DMS53 treated with DMSO at 0.1 percent for 48 hours (cell line): ENCODE measurements at regions not wholly inside any gene's neighbourhood (a gene's known extent, or its start where the extent isn't known, plus 50 kb on each side); places are given as distances from the start of the nearest gene placed in this dataset.

Source experiments
- DNase-seq: peaks from one replicate; lab custom pipeline; 2025; ENCODE audit not compliant: unreplicated experiment; lab: John Stamatoyannopoulos, UW

DNA sequence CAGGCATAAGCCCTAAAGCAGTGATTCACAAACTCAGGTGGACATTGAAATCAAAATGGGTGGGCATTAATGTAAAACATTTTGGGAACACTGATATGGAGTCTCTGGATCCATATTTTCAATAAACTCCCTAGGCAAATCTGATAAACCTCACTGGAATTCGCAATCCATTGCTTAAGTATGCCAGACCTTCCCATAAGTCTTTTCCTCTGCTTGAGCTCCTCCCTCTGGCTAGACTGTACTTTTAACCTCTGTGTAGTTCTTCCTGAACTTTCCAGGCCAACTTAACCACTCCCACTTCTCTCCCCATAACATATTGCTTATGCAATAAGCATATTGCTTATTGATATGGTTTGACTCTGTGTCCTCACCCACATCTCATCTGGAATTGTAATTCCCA is 629.7 kb upstream of the IMPG1 start:
- no peak for DNase-seq

DNA sequence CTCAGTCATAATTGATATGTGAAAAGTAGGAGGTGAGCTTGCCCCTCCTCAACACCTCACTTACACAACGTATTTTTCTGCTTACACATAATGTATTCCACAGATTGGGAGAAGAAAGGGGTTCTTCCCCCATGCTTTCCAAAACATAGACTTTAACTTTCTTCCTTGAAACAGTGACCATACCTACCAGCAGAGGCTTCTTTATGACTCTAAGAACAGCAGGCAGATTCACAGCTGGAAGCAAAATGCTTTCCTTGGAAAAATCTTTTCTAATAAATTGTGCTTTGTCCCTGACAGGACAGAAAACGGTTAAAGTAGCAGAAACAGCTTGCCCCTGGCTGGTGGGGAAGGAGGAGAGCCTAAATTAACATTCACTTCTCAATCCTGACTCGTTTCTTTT is 629.1 kb upstream of the IMPG1 start:
- DNase-seq: no peak

DNA sequence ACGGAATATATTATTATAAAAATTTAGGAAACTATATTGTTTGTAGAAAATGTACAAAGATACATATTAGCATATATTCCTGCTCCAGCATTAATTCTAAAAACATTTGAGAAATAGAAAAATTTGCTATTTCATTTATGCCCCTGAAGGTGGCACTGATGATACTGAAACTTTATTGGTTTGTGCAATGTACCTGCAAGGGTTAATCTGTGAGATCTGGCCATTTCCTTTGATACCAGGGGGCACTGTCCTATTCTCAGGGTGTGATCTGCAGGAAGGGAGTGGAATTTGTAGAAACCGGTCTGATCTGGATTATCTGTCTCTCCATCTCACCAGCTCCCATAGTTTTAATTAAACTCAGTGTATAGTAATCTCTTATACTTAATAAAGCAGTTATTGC is 625.1 kb upstream of the IMPG1 start:
- peak; percentile 20 for DNase-seq

DNA sequence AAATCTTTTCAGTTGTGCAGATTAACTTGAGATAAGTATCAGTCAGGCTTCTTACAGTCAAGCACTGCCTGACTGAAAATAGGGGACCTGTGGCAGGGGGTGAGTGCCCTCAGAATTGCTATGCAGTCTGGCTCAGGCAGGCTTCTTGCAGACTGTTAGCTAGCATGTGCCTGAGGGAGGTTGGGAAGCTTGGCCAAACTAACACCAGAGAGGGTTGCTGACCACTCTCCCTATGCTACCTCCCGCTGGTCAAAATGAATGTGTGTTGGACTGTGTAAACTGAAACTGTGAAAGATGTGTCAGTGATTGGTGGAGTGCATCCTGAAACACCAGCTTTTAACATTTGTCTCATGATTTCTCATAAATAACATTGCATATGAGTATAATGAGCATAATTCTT is 622.3 kb upstream of the IMPG1 start:
- DNase-seq: no peak

DNA sequence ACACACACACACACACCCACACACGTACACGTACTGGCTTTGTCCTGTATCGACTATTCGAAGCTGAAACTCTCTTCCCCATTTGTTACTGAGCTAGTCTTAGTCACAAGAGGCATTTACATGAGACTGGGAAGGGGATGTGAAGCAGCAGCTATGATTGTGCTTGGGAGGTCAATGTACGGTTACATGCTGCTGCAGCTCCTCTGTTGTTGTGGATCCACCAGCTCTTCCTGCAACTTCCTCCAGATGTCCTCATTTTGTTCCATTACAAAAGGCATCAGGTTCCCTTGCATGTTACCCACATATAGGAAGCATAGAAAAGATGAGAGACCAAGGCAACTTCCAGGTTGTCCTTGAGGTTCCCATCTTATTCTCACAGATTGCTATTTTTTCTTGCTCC is 612.4 kb upstream of the IMPG1 start:
- peak; percentile 51 for DNase-seq

DNA sequence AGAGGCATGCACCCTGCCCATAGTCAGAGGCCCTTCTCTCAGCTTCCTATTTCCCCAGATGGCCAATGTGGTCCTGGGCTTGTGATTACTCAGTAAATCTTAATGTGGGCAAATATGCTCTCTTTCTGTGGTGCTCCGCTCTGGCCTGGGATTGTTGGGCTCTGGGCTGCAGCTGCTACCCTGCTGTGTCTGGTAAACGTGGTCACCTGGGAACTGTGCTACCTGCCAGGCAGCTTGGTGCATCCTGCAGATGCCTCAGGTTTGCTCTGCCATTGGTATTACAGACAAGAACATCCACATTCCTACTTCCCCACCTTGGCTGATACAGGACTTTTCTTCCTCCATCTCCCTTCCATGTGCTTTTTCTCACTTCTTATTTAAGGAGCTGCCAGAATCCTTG is 611.5 kb upstream of the IMPG1 start:
- no peak for DNase-seq

DNA sequence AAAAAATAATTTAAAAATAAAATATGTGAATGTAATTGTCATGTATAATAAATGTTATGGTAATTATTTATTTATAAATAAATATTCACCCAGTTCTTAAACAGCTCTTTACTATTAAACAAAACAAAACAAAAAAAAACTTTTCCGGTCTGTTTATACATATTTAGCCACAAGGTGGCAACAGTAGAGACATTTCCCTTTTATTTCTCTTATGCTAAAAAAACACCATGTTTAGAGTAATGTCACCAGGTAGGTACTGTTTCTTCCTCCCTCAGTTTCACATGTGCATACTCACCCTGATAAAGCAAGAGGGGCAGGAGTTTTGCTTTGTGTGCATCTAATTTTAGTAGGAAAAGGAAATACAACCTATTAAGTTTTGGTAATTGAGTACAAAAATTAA is 610.4 kb upstream of the IMPG1 start:
- DNase-seq: peak; percentile 52

DNA sequence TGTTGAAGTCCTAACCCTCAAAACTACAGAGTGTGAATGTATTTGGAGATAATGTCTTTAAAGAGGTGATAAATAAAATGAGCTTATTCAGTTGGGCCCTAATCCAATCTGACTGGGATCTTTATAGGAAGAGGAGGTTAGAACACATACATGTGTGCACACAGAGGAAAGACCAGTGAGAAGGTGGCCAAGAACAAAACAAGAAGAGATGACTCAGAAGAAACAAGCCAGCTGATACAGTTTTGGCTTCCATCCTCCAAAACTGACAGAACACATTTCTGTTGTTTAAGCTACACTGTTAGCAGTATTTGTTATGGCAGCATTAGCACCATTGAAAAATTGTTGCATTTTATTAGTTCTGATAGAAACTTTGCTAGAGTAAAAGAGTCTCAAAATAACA is 609.3 kb upstream of the IMPG1 start:
- DNase-seq: no peak

DNA sequence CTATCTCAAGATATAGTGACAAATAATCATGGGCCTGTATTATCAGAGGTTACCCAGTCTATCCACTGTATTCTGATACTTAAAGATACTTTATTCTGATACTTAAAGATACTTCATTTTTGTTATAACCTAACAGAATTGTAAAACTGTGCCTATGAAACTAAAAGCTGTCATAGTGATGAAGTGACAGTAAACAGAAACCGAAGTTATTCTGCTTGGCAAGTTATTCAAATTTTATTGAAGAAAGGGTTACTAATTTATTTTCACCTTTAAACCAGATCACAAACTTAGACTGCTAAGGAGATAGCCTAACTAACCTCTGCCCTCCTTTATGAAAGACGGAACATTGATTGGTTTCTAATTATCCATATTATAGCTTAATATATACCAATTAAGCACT is 604.6 kb upstream of the IMPG1 start:
- DNase-seq: no peak

DNA sequence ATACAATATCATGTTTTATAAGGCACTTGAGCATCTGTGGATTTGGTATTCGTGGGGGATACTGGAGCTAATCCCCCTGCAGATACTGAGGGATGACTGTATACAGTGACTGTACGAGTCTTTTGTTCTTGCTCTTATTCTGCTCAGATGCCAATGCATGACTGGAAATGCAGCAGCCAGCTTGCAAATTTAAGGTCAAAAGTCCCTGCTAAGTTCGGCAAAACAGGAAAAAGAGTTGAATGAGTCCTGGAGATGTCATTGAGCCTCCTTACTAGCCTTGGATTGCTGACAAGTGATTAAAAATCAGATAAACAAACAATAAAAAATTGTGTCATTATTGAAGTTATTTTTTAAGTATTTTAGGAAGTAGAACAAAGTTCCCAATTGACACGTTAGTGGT is 599.3 kb upstream of the IMPG1 start:
- DNase-seq: no peak

DNA sequence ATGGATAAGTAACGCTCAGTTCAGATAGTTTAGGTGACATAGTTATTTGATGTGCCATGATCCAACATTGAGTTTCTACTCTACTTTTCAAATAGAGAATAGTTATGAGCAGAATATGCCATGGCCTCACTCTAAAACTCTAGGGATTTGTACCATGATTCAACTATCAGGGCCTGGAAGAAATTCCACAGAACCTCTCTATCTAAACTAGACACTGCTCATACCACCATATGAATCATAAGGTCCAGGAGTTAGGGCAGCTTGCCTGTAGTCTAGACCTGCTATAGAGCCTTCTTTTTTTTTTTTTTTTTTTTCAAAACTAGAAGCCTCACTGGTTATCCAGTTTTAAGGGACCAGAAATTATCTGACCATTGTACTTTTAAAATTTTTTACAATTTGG is 571.8 kb upstream of the IMPG1 start:
- no peak for DNase-seq

DNA sequence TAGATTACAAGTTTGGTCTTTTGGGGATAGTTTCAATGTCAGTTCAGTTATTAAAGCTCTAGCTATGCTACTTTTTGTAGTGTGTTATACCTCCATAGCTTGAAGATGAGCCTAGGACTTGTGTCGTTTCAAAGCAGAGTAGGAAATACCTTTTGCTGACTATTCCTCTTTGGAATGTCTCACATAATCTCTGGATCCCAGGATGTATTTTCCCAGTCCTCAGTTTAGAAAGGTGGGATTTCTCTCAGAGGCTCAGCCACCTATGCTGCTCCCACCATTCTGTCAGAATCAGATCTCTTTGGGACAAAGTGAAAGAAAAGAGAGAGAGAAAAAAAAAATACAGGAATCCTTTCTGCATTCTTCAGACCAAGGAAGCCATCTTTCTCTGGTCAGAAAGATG is 567.5 kb upstream of the IMPG1 start:
- no peak for DNase-seq

DNA sequence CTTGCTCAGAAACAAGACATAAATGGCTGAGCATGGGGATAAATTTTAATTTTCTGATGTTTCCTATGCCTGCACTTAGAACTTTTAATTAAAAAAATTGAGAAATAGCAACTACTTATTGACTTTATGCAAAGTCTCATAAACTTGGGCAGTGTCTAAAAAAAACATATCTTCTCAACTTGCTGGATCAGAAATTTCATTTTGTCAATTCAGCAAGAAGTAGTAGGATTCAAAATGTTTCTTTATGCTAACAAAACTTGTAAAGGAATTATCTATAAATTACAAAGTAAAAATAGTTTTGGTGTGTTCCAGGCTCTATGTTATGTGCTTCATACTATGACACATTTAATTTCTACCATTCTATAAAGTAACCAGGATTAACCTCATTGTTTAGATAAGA is 562.2 kb upstream of the IMPG1 start:
- DNase-seq: no peak

DNA sequence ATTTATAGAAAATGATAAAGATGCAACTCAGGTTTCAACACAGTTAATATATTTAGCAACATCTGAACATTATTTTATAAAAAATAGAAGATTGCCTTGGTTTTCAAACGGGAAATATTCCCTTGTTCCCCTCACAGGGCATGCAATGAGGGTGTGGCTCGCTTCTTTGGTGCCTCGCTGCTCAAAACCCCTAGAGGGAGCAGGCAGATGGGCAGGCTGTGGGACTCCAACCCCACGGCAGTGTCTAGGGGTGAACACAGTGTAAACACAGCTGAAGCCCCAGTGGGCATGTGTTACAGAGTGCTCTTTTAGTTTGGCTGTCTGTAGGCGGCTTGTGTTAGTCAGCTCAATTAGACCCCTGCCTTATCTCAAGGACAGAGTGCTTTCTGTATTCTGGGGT is 560.8 kb upstream of the IMPG1 start:
- DNase-seq: no peak

DNA sequence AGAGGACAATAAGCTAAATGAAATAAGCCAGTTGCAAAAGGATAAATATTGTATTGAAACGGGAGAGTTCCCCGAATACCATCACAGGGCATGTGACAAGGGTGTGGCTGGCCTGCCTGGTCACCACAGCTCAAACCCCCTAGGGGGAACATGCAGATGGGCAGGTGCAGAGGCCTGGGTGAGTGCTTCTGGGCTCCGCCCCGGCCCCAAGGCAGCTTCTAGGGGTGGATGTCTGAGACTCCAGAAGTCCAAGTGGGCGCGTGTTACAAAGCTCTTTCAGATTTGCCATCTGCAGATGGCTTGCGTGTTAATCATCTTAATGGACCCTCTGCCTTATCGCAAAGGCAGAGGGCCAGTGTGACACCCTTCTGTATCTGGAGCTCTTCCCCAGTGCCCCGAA is 559.2 kb upstream of the IMPG1 start:
- DNase-seq: no peak

DNA sequence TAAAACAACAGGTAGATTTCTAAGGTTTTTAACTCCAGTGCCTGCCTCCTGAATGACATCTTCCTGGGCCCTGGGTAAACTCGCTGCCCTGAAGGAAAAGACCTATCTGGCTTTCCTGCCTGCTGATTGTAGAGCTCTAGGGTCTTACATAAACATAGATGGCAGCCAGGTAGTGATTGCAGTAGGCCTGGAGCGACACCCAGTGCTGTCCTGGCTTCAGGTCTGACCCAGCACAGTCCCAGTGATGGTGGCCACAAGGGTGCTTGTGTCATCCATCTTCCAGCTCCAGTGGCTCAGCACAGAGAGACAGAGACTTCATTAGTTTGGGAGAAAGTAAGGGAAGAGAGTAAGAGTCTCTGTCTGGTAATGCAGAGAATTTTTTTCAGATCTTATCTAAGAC is 542.9 kb upstream of the IMPG1 start:
- DNase-seq: no peak

DNA sequence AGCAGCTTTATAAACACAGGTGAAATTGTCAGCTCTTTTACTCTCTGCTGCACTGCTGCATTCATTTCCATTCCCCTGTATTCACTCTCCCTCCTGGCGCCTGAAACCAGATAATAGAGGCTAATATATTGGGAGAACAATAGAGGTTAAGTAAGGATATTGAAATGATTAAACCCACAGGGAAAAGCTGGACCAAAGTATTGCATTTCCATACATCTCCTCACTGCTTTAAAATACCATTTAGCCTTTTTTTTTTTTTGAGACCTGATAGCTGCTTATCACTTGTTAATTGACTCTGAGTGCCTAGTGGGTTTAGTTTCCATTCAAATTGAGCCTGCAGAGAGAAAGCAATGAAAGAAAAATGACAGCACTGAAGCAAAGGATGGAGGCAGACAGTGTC is 540.5 kb upstream of the IMPG1 start:
- no peak for DNase-seq

DNA sequence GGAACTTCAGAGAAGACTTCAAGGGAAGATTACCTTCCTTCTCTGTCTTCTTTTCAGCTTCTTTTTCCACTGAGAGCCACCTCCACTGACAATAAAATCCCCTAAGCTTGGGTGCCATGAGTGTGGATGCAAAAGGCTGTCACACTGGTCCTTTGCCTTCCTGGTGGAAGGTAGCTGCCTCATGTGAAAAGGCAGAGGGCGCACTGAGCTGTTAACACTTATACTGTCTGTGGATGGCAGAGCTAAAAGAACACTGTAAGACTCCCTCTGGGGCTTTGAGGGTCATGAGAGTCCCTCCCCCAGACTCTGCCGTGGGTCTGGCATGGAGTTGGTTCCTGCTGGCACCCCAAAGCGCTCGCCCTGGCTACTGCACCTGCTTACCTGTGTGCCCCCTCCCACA is 536.7 kb upstream of the IMPG1 start:
- no peak for DNase-seq

DNA sequence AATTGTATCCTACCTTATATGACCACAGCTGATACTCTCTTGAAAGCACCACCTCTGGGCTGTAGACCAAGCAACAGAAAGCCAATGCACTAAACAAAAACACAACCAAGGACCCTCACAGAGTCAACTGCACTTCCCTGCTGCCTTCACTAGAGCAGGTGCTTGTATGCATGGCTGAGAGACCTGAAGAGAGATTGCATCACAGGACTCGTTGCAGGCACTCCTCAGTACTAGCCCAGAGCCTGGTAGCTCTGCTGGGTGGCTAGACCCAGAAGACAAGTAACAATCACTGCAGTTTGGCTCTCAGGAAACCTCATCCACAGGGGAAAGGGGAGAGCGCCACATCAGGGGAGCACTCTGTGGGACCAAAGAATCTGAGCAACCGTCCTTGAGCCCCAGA is 521.6 kb upstream of the IMPG1 start:
- DNase-seq: no peak

DNA sequence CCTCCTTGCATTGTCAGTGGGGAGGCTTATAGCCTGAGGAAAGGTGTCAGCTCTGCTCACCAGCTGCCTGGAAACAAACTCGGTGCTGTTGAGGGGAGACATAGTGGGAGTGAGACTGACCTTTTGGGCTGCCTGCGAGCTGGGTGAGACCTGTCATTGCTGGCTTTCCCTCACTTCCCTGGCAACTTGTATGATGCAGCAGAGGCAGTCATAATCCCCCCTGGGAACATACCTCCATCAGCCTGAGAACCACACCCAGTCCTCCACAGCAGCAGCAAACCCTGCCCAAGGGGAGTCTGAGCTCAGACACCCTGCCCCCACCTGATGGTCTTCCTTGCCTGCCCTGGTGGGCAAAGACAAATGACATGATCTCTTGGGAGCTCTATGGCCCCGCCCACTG is 521.2 kb upstream of the IMPG1 start:
- no peak for DNase-seq

DNA sequence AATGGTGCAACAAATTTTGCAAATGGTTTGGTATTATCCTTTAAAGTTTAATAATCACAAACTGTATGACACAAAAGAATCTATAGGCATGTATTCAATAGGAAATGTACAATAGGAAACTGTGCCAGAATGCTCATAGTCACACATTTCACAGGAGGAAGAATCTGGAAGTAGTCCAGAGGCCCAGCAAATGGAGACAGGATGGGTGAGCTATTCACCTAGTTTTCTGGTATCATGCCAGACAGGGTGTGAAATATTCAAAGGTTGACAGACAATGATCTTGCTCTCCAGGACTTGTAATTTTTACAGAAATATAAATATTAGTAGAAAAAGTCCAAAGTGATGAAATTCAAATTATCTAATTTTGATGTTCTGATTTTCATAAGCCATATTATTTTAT is 520.1 kb upstream of the IMPG1 start:
- DNase-seq: no peak

DNA sequence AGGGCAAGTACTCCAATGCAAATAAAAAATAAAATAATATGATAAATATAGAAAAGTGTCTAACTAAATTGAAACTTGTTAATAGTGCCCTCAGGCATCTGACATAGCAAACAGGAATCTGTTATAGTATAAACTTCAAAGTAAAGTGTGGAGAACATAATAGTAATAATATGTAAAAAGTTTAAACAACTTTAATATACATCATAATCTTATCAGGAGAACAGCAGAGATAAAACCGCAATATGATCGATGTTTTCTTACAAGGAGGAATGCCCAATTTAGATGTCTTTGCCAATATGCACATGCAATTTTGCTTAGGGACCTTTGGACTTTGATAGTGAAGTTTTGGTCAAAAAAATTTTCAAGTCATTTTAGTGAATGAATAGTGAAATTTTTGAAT is 514.8 kb upstream of the IMPG1 start:
- DNase-seq: no peak

DNA sequence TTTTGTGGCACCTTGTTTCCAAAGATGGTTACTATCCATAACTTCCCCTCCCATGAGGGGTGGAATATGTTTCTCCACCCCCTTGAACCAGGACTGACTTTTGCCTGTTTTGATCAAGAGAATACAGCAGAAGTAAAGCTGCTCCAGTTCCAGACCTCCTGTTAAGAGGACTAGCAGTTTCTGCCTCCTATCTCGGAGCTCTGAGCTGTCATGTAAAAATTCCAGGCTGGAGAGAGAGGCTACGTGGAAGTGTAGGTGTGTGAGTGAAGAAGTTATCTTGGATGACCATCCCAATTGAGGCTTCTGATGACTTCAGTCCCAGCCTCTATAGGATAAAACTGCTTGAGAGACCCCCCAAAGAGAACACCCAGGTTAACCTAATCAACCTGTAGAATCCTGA is 511.7 kb upstream of the IMPG1 start:
- no peak for DNase-seq

DNA sequence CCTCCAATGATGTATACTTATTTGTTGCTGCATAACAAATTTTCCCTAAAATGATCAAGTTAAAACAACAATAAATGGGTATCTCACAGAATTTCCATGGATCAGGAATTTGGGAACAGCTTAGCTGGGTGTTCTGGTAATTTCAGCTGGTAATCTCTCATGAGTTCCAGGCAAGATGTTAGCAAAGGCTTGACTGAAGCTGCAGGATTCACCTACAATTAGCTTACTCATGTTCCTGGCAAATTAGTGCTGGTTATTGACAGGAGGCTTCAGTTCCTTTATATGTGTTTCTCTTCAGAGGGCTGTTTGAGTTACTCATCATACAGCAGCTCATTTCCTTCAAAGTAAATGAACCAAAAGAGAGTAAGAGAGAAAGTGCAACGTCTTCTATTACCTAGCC is 506.3 kb upstream of the IMPG1 start:
- DNase-seq: no peak
